Testis (tissue), 2 donors: ENCODE measurements at regions not wholly inside any gene's neighbourhood (a gene's known extent, or its start where the extent isn't known, plus 50 kb on each side); places are given as distances from the start of the nearest gene placed in this dataset.

Experiments
- CTCF ChIP-seq, 3 experiments: fragments of 450-650 bp in 2 of 3; fragments of 200-600 bp in 1 of 3; sonication (generic) in 1 of 3; IDR thresholded peaks; one replicate each; pipeline ENCODE4 v1.5.1; 2016 to 2019; ENCODE audit warnings: antibody characterized with exemption in 3 of 3, mild to moderate bottlenecking in 2 of 3, moderate library complexity in 1 of 3
- POLR2A ChIP-seq: fragments of 450-650 bp; IDR thresholded peaks from one replicate; pipeline ENCODE4 v1.6.1; 2017; ENCODE audit warnings: antibody characterized with exemption, mild to moderate bottlenecking, moderate library complexity

- TF ChIP-seq CTCF (IDR thresholded peaks at IDR 0.05) (no peak), POLR2A (no peak)
Observed at GRCh38 chr4:38213083-38213805, 253.0 kb downstream of the PTTG2 start.
